ENCODE measurements at regions not wholly inside any gene's neighbourhood (a gene's known extent, or its start where the extent isn't known, plus 50 kb on each side); places are given as distances from the start of the nearest gene placed in this dataset.

- Histone ChIP-seq H3K9me3 (ENCODE audit: control insufficient read depth, insufficient read depth, low read length) (no peaks in the 10 kb centered on the region), H3K9me2 (replicated peaks; ENCODE audit: control insufficient read depth, low read length) (no peaks in the 10 kb centered on the region), H3K4me2 (ENCODE audit: low read length) (no peak overlapping the region), H3K36me3 (ENCODE audit: control insufficient read depth, low read length) (no peaks in the 10 kb centered on the region), H3K4me1 (ENCODE audit: control insufficient read depth, low read length) (no peaks in the 10 kb centered on the region), H3K27me3 (ENCODE audit: control insufficient read depth, low read length) (no peaks in the 10 kb centered on the region), H4K20me1 (ENCODE audit: control insufficient read depth, insufficient read depth, low read depth, low read length) (no peaks in the 10 kb centered on the region), H3K4me3 (ENCODE audit: low read length) (no peak overlapping the region), H3F3A (ENCODE audit: control insufficient read depth, insufficient read depth) (no peaks in the 10 kb centered on the region), H3K27ac (ENCODE audit: low read depth, low read length) (no peak overlapping the region), H3K79me2 (ENCODE audit: control insufficient read depth, low read length) (no peaks in the 10 kb centered on the region)
- TF ChIP-seq EZH2phosphoT487 (IDR thresholded peaks at IDR 0.05; ENCODE audit: borderline replicate concordance, low read length) (no peak), CTCF (IDR thresholded peaks at IDR 0.05; ENCODE audit: low read depth, low read length, poor library complexity, severe bottlenecking) (no peak)
These were observed 828.6 kb downstream of the TRIB2 start for GRCh38 chr2:13545320-13545719.

GRCh38 chr2:13546131-13546530, 829.4 kb downstream of the TRIB2 start:
- H3K79me2 ChIP-seq (ENCODE audit: control insufficient read depth, low read length) = no peaks in the 10 kb centered on the region
- no peaks in the 10 kb centered on the region for H3K9me2 ChIP-seq (replicated peaks; ENCODE audit: control insufficient read depth, low read length)
- TF ChIP-seq CTCF (IDR thresholded peaks at IDR 0.05; ENCODE audit: low read depth, low read length, poor library complexity, severe bottlenecking) (no peak), EZH2phosphoT487 (IDR thresholded peaks at IDR 0.05; ENCODE audit: borderline replicate concordance, low read length) (no peak)
- H3K9me3 ChIP-seq (ENCODE audit: control insufficient read depth, insufficient read depth, low read length) = no peaks in the 10 kb centered on the region
- H3K4me1 ChIP-seq (ENCODE audit: control insufficient read depth, low read length) = no peaks in the 10 kb centered on the region
- no peaks in the 10 kb centered on the region for H3F3A ChIP-seq (ENCODE audit: control insufficient read depth, insufficient read depth)
- no peaks in the 10 kb centered on the region for H3K27me3 ChIP-seq (ENCODE audit: control insufficient read depth, low read length)
- no peak overlapping the region for H3K4me2 ChIP-seq (ENCODE audit: low read length)
- no peak overlapping the region for H3K27ac ChIP-seq (ENCODE audit: low read depth, low read length)
- H3K36me3 ChIP-seq (ENCODE audit: control insufficient read depth, low read length) = no peaks in the 10 kb centered on the region
- no peaks in the 10 kb centered on the region for H4K20me1 ChIP-seq (ENCODE audit: control insufficient read depth, insufficient read depth, low read depth, low read length)
- no peak overlapping the region for H3K4me3 ChIP-seq (ENCODE audit: low read length)

- Histone ChIP-seq H3K27ac (ENCODE audit: low read depth, low read length) (no peak overlapping the region), H3K4me1 (ENCODE audit: control insufficient read depth, low read length) (no peaks in the 10 kb centered on the region), H3F3A (ENCODE audit: control insufficient read depth, insufficient read depth) (no peaks in the 10 kb centered on the region), H3K79me2 (ENCODE audit: control insufficient read depth, low read length) (no peaks in the 10 kb centered on the region), H3K27me3 (ENCODE audit: control insufficient read depth, low read length) (no peaks in the 10 kb centered on the region), H3K36me3 (ENCODE audit: control insufficient read depth, low read length) (no peaks in the 10 kb centered on the region), H3K4me2 (ENCODE audit: low read length) (no peak overlapping the region), H4K20me1 (ENCODE audit: control insufficient read depth, insufficient read depth, low read depth, low read length) (no peaks in the 10 kb centered on the region), H3K4me3 (ENCODE audit: low read length) (no peak overlapping the region), H3K9me3 (ENCODE audit: control insufficient read depth, insufficient read depth, low read length) (no peaks in the 10 kb centered on the region), H3K9me2 (replicated peaks; ENCODE audit: control insufficient read depth, low read length) (no peaks in the 10 kb centered on the region)
- TF ChIP-seq EZH2phosphoT487 (IDR thresholded peaks at IDR 0.05; ENCODE audit: borderline replicate concordance, low read length) = no peak
- TF ChIP-seq CTCF (IDR thresholded peaks at IDR 0.05; ENCODE audit: low read depth, low read length, poor library complexity, severe bottlenecking) = no peak
These were observed 833.8 kb downstream of the TRIB2 start for GRCh38 chr2:13550285-13551231.

Data from DOHH2 (cell line).